SK-N-SH (cell line): ENCODE measurements at regions not wholly inside any gene's neighbourhood (a gene's known extent, or its start where the extent isn't known, plus 50 kb on each side); places are given as distances from the start of the nearest gene placed in this dataset.

Source experiments
- CTCF ChIA-PET: fragments of 300-600, 350-600 bp; formaldehyde crosslinking; extraction: SDS; loops from one replicate; lab custom pipeline; 2021; lab: Yijun Ruan, JAX
- POLR2A ChIA-PET: fragments of 350-600 bp; sonication (Branson Sonifier 250); formaldehyde crosslinking; extraction: SDS; loops from one replicate; lab custom pipeline; 2020; ENCODE audit warnings: antibody characterized with exemption, inconsistent platforms; lab: Yijun Ruan, JAX
- DNase-seq: peaks from one replicate; pipeline ENCODE4 v3.0.0; 2012
- H2AFZ ChIP-seq: fragments of 200-600 bp; sonication (generic); 2 replicates; pipeline ENCODE4 v1.8.1; 2016; ENCODE audit warnings: antibody characterized with exemption, mild to moderate bottlenecking, low read depth
- H3F3A ChIP-seq: fragments of 200-600 bp; sonication (generic); replicated peaks from 2 replicates; pipeline ENCODE3; 2016; ENCODE audit warnings: antibody characterized with exemption, mild to moderate bottlenecking; ENCODE audit not compliant: insufficient read depth
- H3K27ac ChIP-seq, 2 experiments: fragments of 200-500 bp in 1 of 2; fragments of 200-600 bp in 1 of 2; sonication (Bioruptor generic) in 1 of 2; sonication (generic), shearing (Covaris generic) in 1 of 2; 2 replicates each; pipeline versions ENCODE4 v1.5.1 to v1.6.1; 2014 to 2016; ENCODE audit warnings: low read depth in 2 of 2, inconsistent platforms in 1 of 2, low read length in 1 of 2, mild to moderate bottlenecking in 1 of 2, mixed read lengths in 1 of 2
- H3K27me3 ChIP-seq: fragments of 200-600 bp; sonication (generic), shearing (Covaris generic); 2 replicates; pipeline ENCODE4 v1.6.1; 2016; ENCODE audit warnings: mixed run types; ENCODE audit not compliant: insufficient read depth
- H3K36me3 ChIP-seq, 2 experiments: fragments of 200-500 bp in 1 of 2; fragments of 200-600 bp in 1 of 2; sonication (Bioruptor generic) in 1 of 2; sonication (generic) in 1 of 2; replicated peaks in 1 of 2; 2 replicates each; pipeline versions ENCODE3 to v1.5.1; 2014 to 2016; ENCODE audit warnings: low read length in 1 of 2, mild to moderate bottlenecking in 1 of 2; ENCODE audit not compliant: insufficient read depth in 2 of 2, control insufficient read depth in 1 of 2
- H3K4me1 ChIP-seq, 2 experiments: fragments of 200-500 bp in 1 of 2; fragments of 200-600 bp in 1 of 2; sonication (Bioruptor generic) in 1 of 2; sonication (generic), shearing (Covaris generic) in 1 of 2; 2 replicates each; pipeline versions ENCODE4 v1.5.1 to v1.6.1; 2014 to 2016; ENCODE audit warnings: low read depth in 1 of 2, low read length in 1 of 2, mixed run types in 1 of 2; ENCODE audit not compliant: insufficient read depth in 2 of 2, control insufficient read depth in 1 of 2
- H3K4me2 ChIP-seq: fragments of 200-600 bp; sonication (generic), shearing (Covaris generic); 2 replicates; pipeline ENCODE4 v1.6.1; 2017; ENCODE audit warnings: mixed run types
- H3K4me3 ChIP-seq, 2 experiments: fragments of 200-500 bp in 1 of 2; fragments of 200-600 bp in 1 of 2; sonication (Bioruptor generic) in 1 of 2; sonication (generic), shearing (Covaris generic) in 1 of 2; 2 replicates each; pipeline versions ENCODE4 v1.5.1 to v1.8.1; 2014 to 2016; ENCODE audit warnings: low read depth in 2 of 2, inconsistent platforms in 1 of 2, low read length in 1 of 2, mild to moderate bottlenecking in 1 of 2, mixed read lengths in 1 of 2, moderate library complexity in 1 of 2
- H3K79me2 ChIP-seq: fragments of 200-600 bp; sonication (generic); 2 replicates; pipeline ENCODE4 v1.8.1; 2017; ENCODE audit warnings: mild to moderate bottlenecking; ENCODE audit not compliant: insufficient read depth
- H3K9ac ChIP-seq: fragments of 200-600 bp; sonication (generic); 2 replicates; pipeline ENCODE4 v1.6.1; 2017; ENCODE audit warnings: mixed run types
- H3K9me2 ChIP-seq: fragments of 200-600 bp; sonication (generic); 2 replicates; pipeline ENCODE4 v1.6.1; 2017; ENCODE audit warnings: mixed run types
- H3K9me3 ChIP-seq: fragments of 200-600 bp; sonication (generic); 2 replicates; pipeline ENCODE4 v1.6.1; 2017; ENCODE audit warnings: mixed run types, mild to moderate bottlenecking, moderate library complexity
- H4K20me1 ChIP-seq: fragments of 200-600 bp; sonication (generic); 2 replicates; pipeline ENCODE4 v1.6.1; 2017; ENCODE audit warnings: mild to moderate bottlenecking, mixed run types; ENCODE audit not compliant: insufficient read depth
- EP300 ChIP-seq, 2 experiments: IDR thresholded peaks; 2 replicates each; pipeline versions ENCODE4 v1.4.0 to v1.6.1; 2012; ENCODE audit warnings: borderline replicate concordance in 1 of 2, low read depth in 1 of 2, low read length in 1 of 2
- FOXJ3 ChIP-seq: sonication (generic); formaldehyde crosslinking; IDR thresholded peaks from 2 replicates; pipeline ENCODE4 v1.5.1; 2020; ENCODE audit warnings: mild to moderate bottlenecking, missing genetic modification reagents
- FOXM1 ChIP-seq: IDR thresholded peaks from 2 replicates; pipeline ENCODE4 v1.4.0; 2012; ENCODE audit warnings: low read depth, mild to moderate bottlenecking
- GABPA ChIP-seq: IDR thresholded peaks from 2 replicates; pipeline ENCODE4 v1.4.0; 2012; ENCODE audit warnings: low read depth, mild to moderate bottlenecking
- GATA2 ChIP-seq: sonication (generic); formaldehyde crosslinking; IDR thresholded peaks from 2 replicates; pipeline ENCODE4 v1.5.0; 2020; ENCODE audit warnings: mild to moderate bottlenecking, missing genetic modification reagents
- JUND ChIP-seq: IDR thresholded peaks from 2 replicates; pipeline ENCODE4 v1.4.0; 2012
- MXI1 ChIP-seq: IDR thresholded peaks from 2 replicates; pipeline ENCODE4 v1.6.1; 2012; ENCODE audit warnings: mild to moderate bottlenecking, low read depth, low read length, improper control_type of control experiment
- NRF1 ChIP-seq: IDR thresholded peaks from 2 replicates; pipeline ENCODE4 v1.6.1; 2012; ENCODE audit warnings: low read depth, mild to moderate bottlenecking, low read length
- POLR2AphosphoS5 ChIP-seq: IDR thresholded peaks from 2 replicates; pipeline ENCODE4 v1.6.1; 2012; ENCODE audit warnings: low read depth, low read length
- RCOR1 ChIP-seq: fragments of 150-350 bp; IDR thresholded peaks from 2 replicates; pipeline ENCODE4 v1.6.1; 2017; ENCODE audit warnings: antibody characterized with exemption, low read length
- RFX5 ChIP-seq: IDR thresholded peaks from 2 replicates; pipeline ENCODE4 v1.6.1; 2012; ENCODE audit warnings: mild to moderate bottlenecking, improper control_type of control experiment, low read length
- RXRA ChIP-seq: IDR thresholded peaks from 2 replicates; pipeline ENCODE4 v1.4.0; 2012; ENCODE audit warnings: low read depth, mild to moderate bottlenecking, borderline replicate concordance
- TEAD4 ChIP-seq: IDR thresholded peaks from 2 replicates; pipeline ENCODE4 v1.4.0; 2012; ENCODE audit warnings: mild to moderate bottlenecking, borderline replicate concordance; ENCODE audit not compliant: insufficient read depth
- YY1 ChIP-seq: IDR thresholded peaks from 2 replicates; pipeline ENCODE4 v1.4.0; 2012; ENCODE audit warnings: low read depth, mild to moderate bottlenecking
- whole genome bisulfite sequencing: methylation state at CpG from one replicate; pipeline ENCODE4 v1.1.6; 2017; ENCODE audit warnings: low lambda C conversion rate; 5-methylcytosine and 5-hydroxymethylcytosine counted together
- TF ChIP-seq, protein P1 (sequence below): IDR thresholded peaks from 2 replicates; pipeline ENCODE4; 2012
- TF ChIP-seq, protein P2 (sequence below): fragments of 150-350 bp; IDR thresholded peaks from 2 replicates; pipeline ENCODE4 v1.6.1; 2016; ENCODE audit warnings: mild to moderate bottlenecking, low read depth, low read length

DNA sequence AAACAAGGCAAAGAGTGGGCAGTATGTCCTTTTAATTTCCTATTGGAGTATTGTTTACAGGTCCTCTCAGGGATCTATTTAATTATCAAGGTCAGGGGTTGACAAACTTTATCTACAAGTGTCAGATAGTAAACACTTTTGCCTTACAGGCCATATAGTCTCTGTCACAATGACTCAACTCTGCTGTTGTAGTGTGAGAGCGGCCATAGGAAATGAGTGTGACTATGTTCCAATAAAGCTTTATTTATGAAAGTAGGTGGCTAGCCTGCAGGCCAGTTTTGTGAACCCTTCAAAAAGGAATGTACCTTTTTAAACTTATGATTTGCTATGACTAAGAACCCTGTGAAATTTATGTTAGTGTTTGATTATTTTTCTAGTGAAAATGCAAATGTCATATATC lies 156.1 kb downstream of the GPAT3 start:
- no peaks in the 10 kb centered on the region for H3K27me3 ChIP-seq
- no peaks in the 10 kb centered on the region for H3K4me1 ChIP-seq
- no peaks in the 10 kb centered on the region for H3K79me2 ChIP-seq
- no peak overlapping the region for H3K4me3 ChIP-seq
- 57% methylated on average over 1 of the region's 1 CpG for WGBS
- POLR2A ChIA-PET = no interaction called here
- H3K9me2 ChIP-seq = no peaks in the 10 kb centered on the region
- no peaks in the 10 kb centered on the region for H3K9me3 ChIP-seq
- TF ChIP-seq YY1 (no peak), GATA2 (CRISPR knock-in tag) (no peak), TEAD4 (no peak), FOXJ3 (CRISPR knock-in tag) (no peak), RFX5 (no peak), FOXM1 (no peak)
- TF ChIP-seq, protein P1, sequence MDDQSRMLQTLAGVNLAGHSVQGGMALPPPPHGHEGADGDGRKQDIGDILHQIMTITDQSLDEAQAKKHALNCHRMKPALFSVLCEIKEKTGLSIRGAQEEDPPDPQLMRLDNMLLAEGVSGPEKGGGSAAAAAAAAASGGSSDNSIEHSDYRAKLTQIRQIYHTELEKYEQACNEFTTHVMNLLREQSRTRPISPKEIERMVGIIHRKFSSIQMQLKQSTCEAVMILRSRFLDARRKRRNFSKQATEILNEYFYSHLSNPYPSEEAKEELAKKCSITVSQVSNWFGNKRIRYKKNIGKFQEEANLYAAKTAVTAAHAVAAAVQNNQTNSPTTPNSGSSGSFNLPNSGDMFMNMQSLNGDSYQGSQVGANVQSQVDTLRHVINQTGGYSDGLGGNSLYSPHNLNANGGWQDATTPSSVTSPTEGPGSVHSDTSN = no peak
- H3K27ac ChIP-seq = no peak overlapping the region
- no peak overlapping the region for H3K4me2 ChIP-seq
- no peaks in the 10 kb centered on the region for H3K36me3 ChIP-seq
- H3K9ac ChIP-seq = no peak overlapping the region
- CTCF ChIA-PET = interaction anchor here (1.5 kb wide), 1 partner anchor 47 kb away, joined by 5 read pairs; no protein-coding TSS in a partner anchor
- H4K20me1 ChIP-seq = no peaks in the 10 kb centered on the region
- DNase-seq = no peak
- H2AFZ ChIP-seq = no peak overlapping the region
- H3F3A ChIP-seq = no peaks in the 10 kb centered on the region

DNA sequence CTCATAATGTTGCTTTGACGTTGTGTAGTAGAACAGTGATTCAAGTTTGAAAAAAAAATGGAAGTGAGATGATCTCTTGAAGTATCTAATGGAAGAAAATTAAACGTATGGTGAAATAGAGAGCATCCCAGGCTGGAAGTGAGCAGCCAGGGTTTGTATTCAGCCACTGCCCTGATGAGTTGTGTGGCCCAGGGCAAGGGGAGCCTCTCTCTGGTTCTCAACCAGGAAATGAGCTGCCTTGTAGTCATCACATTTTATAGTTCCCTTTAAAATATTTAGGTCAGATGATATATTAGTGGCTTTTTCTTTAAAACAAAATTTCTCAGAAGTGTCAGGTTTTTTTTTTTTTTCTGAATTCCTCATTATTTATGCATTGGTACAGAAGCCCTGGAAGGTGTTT lies 150.3 kb downstream of the GPAT3 start:
- H3K9me2 ChIP-seq = no peaks in the 10 kb centered on the region
- no peaks in the 10 kb centered on the region for H3K36me3 ChIP-seq
- no peaks in the 10 kb centered on the region; the same call in 1 of the 2 replicates for H3K27me3 ChIP-seq
- 6% methylated on average over 2 of the region's 2 CpGs for WGBS
- no peaks in the 10 kb centered on the region for H3K79me2 ChIP-seq
- ChIA-PET POLR2A (no interaction called here), CTCF (interaction anchor here (1.1 kb wide), 1 partner anchor 41 kb away, joined by 3 read pairs; no protein-coding TSS in a partner anchor)
- H3K4me3 ChIP-seq = no peak overlapping the region
- H3K9ac ChIP-seq = no peak overlapping the region
- H4K20me1 ChIP-seq = no peaks in the 10 kb centered on the region
- no peak overlapping the region for H3K4me2 ChIP-seq
- no peaks in the 10 kb centered on the region for H3K9me3 ChIP-seq
- no peak overlapping the region for H2AFZ ChIP-seq
- TF ChIP-seq EP300 (IDR thresholded peaks at IDR 0.05; ENCODE audit: borderline replicate concordance in 1 of 2, low read depth in 1 of 2, low read length in 1 of 2) (no peak), JUND (no peak), GABPA (no peak), MXI1 (no peak), FOXM1 (no peak), POLR2AphosphoS5 (no peak), FOXJ3 (CRISPR knock-in tag) (no peak), NRF1 (no peak), RCOR1 (no peak), RXRA (no peak)
- TF ChIP-seq, protein P2, sequence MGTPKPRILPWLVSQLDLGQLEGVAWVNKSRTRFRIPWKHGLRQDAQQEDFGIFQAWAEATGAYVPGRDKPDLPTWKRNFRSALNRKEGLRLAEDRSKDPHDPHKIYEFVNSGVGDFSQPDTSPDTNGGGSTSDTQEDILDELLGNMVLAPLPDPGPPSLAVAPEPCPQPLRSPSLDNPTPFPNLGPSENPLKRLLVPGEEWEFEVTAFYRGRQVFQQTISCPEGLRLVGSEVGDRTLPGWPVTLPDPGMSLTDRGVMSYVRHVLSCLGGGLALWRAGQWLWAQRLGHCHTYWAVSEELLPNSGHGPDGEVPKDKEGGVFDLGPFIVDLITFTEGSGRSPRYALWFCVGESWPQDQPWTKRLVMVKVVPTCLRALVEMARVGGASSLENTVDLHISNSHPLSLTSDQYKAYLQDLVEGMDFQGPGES = no peak
- H3F3A ChIP-seq = no peaks in the 10 kb centered on the region
- DNase-seq = no peak
- no peaks in the 10 kb centered on the region for H3K4me1 ChIP-seq
- H3K27ac ChIP-seq = no peak overlapping the region
